ENCODE measurements at regions not wholly inside any gene's neighbourhood (a gene's known extent, or its start where the extent isn't known, plus 50 kb on each side); places are given as distances from the start of the nearest gene placed in this dataset.

- TF ChIP-seq CTCF (IDR thresholded peaks at IDR 0.05 in 2 of 3, conservative IDR thresholded peaks at IDR 0.05 in 1 of 3; ENCODE audit: control insufficient read depth in 2 of 3, extremely low read depth in 1 of 3, insufficient read depth in 1 of 3, low read depth in 3 of 3, low read length in 3 of 3) (no peak), EZH2 (IDR thresholded peaks at IDR 0.05; ENCODE audit: borderline replicate concordance, control insufficient read depth, low read depth, low read length) (no peak), ZNF274 (IDR thresholded peaks at IDR 0.05; ENCODE audit: insufficient read depth, insufficient read length) (no peak), ZBTB4 (CRISPR knock-in tag; IDR thresholded peaks at IDR 0.05) (no peak), MYC (IDR thresholded peaks at IDR 0.05; ENCODE audit: insufficient read depth, insufficient read length, insufficient replicate concordance, low read length, severe bottlenecking) (no peak), ZNF24 (IDR thresholded peaks at IDR 0.05) (no peak), POLR2A (IDR thresholded peaks at IDR 0.05; ENCODE audit: low read depth, low read length) (no peak), EP300 (IDR thresholded peaks at IDR 0.05; ENCODE audit: borderline replicate concordance in 1 of 2, control insufficient read depth in 1 of 2, low read depth in 2 of 2, low read length in 2 of 2) (no peak), ELK1 (IDR thresholded peaks at IDR 0.05; ENCODE audit: low read depth, low read length) (no peak), PBX3 (IDR thresholded peaks at IDR 0.05; ENCODE audit: insufficient replicate concordance, low read depth, low read length) (no peak)
Measured at GRCh38 chr2:2993172-2993692, 384.4 kb downstream of the EIPR1 start.

All from GM12878 (cell line).